Liver (tissue), 3 donors: ENCODE measurements at regions not wholly inside any gene's neighbourhood (a gene's known extent, or its start where the extent isn't known, plus 50 kb on each side); places are given as distances from the start of the nearest gene placed in this dataset.

ENCODE experiments used
- CTCF ChIP-seq: fragments of 150-350 bp; IDR thresholded peaks from 2 replicates; pipeline ENCODE4 v1.5.1; 2017; ENCODE audit warnings: improper control_type of control experiment, low read depth, low read length; ENCODE audit not compliant: missing input control
- EGR1 ChIP-seq, 2 donors: IDR thresholded peaks; 2 replicates each; pipeline ENCODE4 v1.6.1; 2016 to 2018; ENCODE audit warnings: antibody characterized with exemption in 2 of 2, low read depth in 2 of 2
- FOXA1 ChIP-seq: IDR thresholded peaks from 2 replicates; pipeline ENCODE4 v1.6.1; 2016; ENCODE audit warnings: antibody characterized with exemption
- FOXA2 ChIP-seq: IDR thresholded peaks from 2 replicates; pipeline ENCODE4 v1.6.1; 2016; ENCODE audit warnings: antibody characterized with exemption
- GABPA ChIP-seq, 2 donors: IDR thresholded peaks in 1 of 2; conservative IDR thresholded peaks in 1 of 2; 2 replicates each; pipeline ENCODE4 v1.6.1; 2016; ENCODE audit warnings: antibody characterized with exemption in 2 of 2, mild to moderate bottlenecking in 1 of 2, moderate library complexity in 1 of 2
- JUND ChIP-seq, 2 donors: IDR thresholded peaks; 2 replicates each; pipeline ENCODE4 v1.6.1; 2016; ENCODE audit warnings: antibody characterized with exemption in 2 of 2
- MAX ChIP-seq: IDR thresholded peaks from 2 replicates; pipeline ENCODE4 v1.6.1; 2016; ENCODE audit warnings: antibody characterized with exemption
- RAD21 ChIP-seq, 2 donors: IDR thresholded peaks; 2 replicates each; pipeline ENCODE4 v1.6.1; 2016; ENCODE audit warnings: antibody characterized with exemption in 2 of 2, mild to moderate bottlenecking in 2 of 2
- REST ChIP-seq: IDR thresholded peaks from 2 replicates; pipeline ENCODE4 v1.6.1; 2016; ENCODE audit warnings: antibody characterized with exemption, mild to moderate bottlenecking
- SP1 ChIP-seq: IDR thresholded peaks from 2 replicates; pipeline ENCODE4 v1.6.1; 2018; ENCODE audit warnings: antibody characterized with exemption, mild to moderate bottlenecking
- TAF1 ChIP-seq: conservative IDR thresholded peaks from 2 replicates; pipeline ENCODE4 v1.6.1; 2016; ENCODE audit warnings: antibody characterized with exemption, mild to moderate bottlenecking
- YY1 ChIP-seq: IDR thresholded peaks from 2 replicates; pipeline ENCODE4 v1.6.1; 2016; ENCODE audit warnings: antibody characterized with exemption, mild to moderate bottlenecking
- donor health status: healthy.
- donor health status: healthy.

- no peak for TF ChIP-seq MAX
- no peak for TF ChIP-seq CTCF
- TF ChIP-seq REST: no peak
- no peak for TF ChIP-seq GABPA (IDR thresholded peaks at IDR 0.05 in 1 of 2, conservative IDR thresholded peaks at IDR 0.05 in 1 of 2)
- no peak for TF ChIP-seq EGR1 (IDR thresholded peaks at IDR 0.05; ENCODE audit: low read depth in 2 of 2)
- no peak for TF ChIP-seq FOXA1
- TF ChIP-seq YY1: no peak
- no peak for TF ChIP-seq RAD21 (IDR thresholded peaks at IDR 0.05)
- TF ChIP-seq FOXA2: no peak
- TF ChIP-seq JUND (IDR thresholded peaks at IDR 0.05): no peak
- TF ChIP-seq TAF1: no peak
- no peak for TF ChIP-seq SP1
Observed at GRCh38 chr5:56514245-56514644, 281.1 kb upstream of the ANKRD55 start.
